Activated naive CD4-positive, alpha-beta T cell (primary cell): ENCODE measurements at regions not wholly inside any gene's neighbourhood (a gene's known extent, or its start where the extent isn't known, plus 50 kb on each side); places are given as distances from the start of the nearest gene placed in this dataset.
"Not testable (repeated sequence)": the region's sequence is repeated elsewhere in the genome, so short reads cannot be mapped to it uniquely, and the experiment has no call there.

Experiments
- DNase-seq, 4 experiments: peaks; one replicate each; lab custom pipeline; 2025; lab: John Stamatoyannopoulos, UW

DNA sequence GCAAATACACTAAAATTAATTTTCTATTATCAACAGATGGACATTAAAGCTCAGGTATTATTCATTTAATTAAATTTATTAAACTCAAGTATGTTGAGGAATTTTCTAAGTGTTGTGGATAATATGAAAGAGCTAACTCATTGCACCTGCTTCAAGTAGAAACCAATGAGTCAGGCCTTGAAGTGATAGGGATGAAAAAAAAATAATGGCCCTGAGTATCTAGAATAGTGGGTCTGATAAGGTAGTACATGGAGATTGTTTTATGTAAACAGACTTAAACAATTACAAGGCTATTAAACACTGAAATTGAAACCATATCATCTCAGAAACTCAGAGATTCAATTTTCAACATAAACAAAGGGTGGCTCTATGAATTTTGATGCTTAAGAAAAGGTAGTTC lies 857.1 kb upstream of the GBE1 start:
- DNase-seq = no peak

DNA sequence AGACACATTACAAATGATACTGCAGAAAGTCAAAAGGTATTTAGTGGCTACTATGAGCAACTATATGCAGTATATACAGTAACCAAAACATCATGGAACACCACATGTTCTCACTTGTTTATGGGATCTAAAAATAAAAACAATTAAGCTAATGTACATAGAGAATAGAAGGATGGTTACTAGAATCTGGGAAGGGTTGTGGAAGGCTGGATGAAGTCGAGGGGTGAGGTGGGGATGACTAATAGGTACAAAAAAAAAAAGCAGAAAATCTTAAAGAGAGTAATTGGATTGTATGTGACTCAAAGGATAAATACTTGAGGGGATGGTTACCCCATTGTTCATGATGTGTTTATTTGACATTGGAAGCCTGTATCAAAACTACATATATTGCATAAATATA lies 848.8 kb upstream of the GBE1 start:
- no peak for DNase-seq

DNA sequence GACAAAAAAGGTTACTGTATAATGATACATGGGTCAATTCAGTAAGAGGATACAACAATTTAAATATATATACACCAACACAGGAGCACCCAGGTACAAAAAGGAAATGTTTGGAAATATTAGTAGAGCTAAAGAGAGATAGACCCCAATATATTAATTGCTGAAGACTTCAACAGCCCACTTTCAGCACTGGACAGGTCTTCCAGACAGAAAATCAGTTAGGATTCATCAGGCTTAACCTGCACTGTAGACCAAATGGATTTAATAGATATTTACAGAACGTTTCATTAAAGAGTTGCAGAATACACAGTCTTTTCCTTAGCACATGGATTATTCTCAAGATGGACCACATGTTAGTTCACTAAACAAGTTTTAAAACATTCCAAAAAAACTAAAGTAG lies 845.9 kb upstream of the GBE1 start:
- no peak for DNase-seq

DNA sequence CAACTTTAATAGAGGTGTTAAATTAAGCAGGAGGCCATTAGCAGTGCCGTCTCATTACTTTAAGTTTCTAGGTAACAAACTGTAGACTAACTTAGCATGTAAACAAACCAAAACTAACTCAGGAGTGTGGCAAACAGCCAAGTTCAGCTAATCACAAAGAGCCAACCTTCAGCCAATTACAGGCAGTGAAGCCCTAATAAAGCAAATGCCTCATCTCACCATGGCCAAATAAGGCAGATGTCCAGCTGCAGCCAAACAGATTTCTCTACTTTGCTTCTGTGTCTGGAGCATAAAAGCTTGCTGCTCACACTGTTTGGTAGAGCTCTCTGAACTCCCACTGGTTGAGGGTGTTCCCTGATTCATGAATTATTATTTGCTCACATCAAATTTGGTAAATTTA lies 835.4 kb upstream of the GBE1 start:
- DNase-seq = no peak

DNA sequence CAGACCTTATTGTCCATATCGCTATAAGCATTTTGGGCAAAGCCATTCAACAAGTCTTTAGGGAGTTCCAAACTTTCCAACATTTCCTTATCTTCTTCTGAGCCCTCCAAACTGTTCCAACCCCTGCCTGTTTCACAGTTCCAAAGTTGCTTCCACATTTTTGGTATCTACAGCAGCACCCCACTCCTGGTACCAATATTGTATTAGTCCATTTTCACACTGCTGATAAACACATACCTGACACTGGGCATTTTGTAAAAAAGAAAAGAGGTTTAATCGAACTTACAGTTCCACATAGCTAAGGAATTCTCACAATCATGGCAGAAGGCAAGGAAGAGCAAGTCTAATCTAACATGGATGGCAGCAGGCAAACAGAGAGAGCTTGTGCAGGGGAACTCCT lies 834.1 kb upstream of the GBE1 start:
- no peak for DNase-seq

DNA sequence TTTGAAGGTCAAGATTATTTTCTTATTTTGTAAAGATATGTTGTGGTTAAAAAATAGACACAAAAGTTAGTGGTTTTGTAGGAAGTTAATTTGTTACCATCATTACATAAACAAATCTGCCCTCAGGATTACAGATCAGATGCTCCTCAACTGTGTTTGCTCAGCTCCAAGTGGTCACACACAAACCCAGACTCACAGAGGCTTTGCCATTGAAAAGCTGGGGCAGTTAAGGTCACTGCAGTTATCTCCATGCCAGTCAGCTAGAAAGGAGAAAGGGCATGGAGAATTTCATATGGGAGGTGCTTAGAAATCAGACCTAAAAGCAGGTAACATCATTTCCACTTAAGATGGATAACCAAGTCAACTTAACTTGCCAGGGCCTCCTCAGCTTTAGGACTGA lies 825.7 kb upstream of the GBE1 start:
- no peak for DNase-seq

DNA sequence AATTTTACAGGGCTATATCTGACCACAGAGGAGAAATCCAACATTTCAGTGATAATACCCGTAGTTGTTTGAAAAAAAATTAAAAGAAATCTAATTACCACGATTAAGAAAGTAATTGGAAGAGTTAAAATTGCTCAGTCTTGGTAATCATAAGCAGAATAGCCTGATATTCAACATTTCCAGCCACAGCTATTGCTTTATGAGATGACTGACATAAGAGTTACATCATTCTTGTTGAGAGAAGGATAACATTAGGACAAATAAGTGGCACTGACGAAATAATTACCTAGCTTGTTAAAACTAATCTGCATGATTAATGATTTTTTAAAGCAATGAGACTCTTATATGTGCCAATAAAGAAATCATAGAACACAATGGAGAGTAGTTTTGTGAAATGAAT lies 825.0 kb upstream of the GBE1 start:
- DNase-seq = no peak

DNA sequence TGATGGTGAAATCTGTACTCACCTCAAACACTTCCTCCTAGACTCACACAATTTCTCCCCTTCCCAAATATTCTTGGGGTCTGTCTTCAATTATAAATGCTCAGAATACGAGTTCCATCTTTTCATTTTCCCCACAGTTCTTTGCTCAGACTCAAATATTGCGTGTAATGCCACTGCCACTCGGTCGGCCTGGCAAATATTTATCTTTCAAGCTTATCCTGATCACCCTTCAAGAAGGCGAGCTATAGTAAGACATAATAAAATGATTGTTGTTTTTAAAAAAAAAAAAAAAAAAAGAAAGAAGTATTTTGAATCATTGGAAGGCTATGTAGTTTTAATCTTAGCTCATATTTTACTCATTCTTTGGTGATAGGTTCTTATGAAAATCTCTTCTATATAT lies 824.6 kb upstream of the GBE1 start:
- not testable (repeated sequence) for DNase-seq

DNA sequence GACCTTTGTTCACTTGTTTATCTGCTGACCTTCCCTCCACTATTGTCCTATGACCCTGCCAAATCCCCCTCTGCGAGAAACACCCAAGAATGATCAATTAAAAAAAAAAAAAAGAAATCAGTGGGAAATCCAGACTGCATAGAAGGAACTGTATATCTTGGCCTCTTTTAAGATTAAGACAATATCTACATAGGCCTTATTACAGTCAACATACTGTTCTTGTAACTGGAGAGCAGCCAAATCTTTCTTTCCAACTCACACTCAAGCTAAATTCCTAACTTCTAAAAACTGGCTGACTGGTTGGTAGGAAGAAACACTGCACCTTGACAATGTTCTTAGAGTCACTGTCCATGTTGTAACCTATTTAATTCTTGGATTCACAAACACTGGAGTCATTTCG lies 824.1 kb upstream of the GBE1 start:
- DNase-seq = not testable (repeated sequence)

DNA sequence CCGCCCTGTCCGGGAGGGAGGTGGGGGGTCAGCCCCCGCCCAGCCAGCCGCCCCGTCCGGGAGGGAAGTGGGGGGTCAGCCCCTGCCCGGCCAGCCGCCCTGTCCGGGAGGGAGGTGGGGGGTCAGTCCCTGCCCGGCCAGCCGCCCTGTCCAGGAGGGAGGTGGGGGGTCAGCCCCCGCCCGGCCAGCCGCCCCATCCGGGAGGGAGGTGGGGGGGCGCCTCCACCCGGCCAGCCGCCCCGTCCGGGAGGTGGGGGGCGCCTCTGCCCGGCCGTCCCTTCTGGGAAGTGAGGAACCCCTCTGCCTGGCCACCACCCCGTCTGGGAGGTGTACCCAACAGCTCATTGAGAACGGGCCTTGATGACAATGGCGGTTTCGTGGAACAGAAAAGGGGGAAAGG lies 823.4 kb upstream of the GBE1 start:
- DNase-seq = not testable (repeated sequence)

DNA sequence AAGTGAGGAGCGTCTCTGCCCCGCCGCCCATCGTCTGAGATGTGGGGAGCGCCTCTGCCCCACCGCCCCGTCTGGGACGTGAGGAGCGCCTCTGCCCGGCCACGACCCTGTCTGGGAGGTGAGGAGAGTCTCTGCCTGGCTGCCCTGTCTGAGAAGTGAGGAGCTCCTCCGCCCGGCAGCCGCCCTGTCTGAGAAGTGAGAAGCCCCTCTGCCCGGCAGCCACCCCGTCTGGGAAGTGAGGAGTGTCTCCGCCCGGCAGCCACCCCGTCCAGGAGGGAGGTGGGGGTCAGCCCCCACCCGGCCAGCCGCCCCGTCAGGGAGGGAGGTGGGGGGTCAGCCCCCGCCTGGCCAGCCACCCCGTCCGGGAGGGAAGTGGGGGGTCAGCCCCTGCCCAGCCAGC lies 823.0 kb upstream of the GBE1 start:
- DNase-seq = not testable (repeated sequence)

DNA sequence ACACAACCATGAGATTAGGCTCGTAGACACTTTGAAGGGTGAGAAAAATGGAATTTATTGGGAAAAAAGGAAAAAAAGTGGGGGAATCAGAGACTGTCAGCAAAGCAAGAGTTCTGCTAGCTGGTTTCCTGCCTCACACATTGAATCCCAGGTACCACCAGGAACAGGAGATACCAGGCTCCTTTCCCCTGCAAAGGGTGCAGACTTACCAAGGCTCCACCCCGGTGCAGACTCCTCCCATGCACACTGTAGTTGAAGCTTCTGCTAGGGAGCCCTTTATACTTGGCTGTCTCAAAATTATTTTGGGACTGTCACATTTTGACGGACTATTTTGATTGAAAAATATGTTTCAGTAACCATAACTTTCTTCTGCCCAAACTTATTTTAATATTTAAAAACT lies 819.9 kb upstream of the GBE1 start:
- DNase-seq = no peak

DNA sequence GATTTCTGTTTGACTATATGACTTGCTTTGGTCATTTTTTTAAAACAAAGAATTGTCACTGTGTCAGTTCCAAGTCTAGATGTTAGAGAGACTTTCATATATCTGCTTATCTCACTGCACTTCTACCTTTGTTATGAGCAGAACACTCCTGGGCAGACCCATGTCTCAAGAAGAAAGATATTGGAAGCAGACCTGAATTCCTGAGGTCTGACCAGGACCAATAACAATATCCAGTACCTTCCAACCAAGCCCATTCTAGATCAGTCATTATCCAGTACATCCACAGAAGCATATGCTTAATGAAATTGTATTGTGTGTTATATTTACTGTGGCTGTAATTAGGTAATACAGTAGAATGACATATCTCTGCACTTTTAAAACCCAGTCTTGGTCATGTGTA lies 811.3 kb upstream of the GBE1 start:
- DNase-seq = no peak

DNA sequence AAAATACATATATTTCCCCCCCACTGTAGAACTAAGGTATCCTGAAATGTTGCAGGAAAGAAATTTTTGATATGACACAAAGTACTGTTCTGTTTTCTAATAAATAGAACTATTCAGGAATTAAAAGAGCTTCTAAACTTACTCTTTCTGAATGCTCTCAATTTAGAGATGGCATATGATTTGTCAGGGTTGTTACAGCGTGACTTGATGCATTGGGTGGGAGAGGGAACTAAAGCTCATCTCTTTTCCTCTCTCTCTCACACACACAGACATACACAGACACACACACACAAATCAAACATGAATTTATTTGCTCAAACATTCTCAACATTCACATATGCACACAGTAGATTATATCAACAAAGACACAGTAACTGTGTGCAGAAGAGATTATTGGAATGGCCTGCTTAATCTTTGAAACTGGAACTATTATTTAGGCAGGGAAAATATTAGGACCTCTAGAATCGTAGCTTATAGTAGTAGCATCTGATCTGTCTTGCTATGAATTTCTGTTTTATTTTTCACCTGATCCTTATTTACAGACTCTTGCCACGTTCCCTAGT lies 807.4 kb upstream of the GBE1 start:
- no peak for DNase-seq

DNA sequence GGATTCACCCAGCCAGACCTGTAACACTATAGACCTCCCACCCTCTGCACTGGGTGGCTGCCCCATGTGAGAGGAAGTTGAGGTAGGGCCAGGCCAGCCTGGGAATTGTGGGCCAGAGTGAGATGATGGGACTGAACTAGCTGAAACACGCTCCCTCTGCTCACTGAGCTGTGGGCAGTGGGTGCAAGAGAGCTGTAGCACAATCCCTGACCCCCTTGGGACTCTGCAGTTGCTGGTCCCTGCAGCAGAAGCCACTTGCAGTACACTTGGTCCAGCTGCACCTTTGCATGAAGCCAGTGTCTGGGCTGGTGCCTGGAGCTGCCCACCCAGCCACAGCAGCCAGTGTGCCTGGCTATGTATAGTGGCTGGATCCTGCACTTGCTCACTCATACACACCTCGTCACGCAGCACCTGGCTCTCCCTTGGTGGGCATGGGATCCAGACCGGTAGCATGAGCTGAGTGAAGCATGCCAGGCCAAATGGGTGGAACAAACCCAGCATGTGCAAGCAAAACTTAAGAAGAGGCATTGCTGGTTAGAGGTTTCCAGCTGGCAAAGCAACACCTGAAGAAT lies 805.7 kb upstream of the GBE1 start:
- no peak for DNase-seq

DNA sequence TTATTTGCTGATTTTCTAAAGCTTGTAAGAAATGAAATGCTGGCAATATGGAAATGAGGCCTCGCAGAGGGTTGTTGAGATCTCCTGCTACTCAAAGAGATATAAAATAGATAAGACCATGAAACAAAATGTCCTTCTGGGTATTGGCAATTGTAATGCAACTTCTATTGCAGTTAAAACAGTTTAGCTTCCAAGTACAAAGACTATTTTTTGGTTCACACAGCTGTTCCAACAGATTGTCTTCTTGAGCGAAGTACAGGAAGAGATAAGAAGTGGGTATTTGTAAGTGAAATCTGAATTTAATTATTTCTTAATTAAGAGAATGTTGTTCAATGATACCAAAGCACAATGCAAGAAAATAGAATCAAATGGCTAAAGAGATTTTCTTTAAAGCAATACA lies 801.5 kb upstream of the GBE1 start:
- DNase-seq = no peak

DNA sequence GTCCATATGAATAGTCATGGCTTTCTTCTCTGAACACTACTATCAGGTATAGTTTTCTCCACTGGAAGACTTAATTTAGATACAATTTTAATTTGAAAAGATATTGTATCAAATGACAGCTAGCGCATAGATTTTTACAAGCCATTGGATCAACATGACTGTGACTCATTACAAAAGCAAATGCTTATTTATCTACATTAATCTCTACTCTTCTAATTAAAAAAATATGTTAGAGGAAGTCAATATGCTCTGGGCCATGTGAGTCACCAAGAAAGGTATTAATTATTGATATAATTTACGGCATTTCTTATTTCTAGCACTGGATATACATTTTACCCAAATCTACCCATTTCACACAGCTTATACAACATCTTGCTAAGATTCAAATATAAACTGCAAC lies 800.3 kb upstream of the GBE1 start:
- DNase-seq = no peak

DNA sequence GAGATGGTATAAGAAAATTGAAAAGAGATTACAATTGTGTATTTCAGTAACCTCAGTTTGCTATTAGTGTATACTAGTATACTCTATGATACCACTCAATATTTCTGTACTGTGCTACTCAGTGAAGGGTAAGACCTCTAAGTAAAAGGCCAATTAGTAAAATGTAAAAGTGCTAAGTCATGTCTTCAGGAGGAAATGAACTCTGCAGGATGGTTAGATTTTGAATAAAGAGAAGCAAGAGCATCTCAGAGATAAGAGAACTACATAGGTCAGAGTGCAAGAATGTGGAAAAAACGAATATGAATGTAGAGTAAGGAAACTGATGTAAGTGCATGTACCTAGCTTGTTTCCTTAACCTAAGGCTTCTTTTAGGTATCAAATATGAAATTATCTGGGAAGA lies 796.6 kb upstream of the GBE1 start:
- DNase-seq = no peak

DNA sequence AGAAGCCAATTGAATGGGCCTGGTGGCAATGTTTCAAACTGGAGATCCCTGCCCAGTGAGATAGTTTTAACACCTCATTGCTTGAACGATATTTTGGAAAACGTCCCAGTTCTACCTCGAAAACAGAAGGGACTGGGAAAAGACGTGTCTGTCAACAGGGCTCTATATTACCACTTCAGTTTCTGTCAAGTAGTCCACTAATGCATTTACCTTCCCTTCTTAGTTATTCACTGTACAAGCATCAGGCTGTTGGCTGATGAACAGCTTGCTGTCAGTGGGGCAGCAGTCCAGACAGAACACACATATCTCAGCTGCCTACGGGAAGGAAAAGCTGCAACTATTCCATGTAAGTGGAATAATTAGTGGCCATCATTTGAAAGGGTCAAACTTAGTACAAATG lies 794.7 kb upstream of the GBE1 start:
- no peak for DNase-seq

DNA sequence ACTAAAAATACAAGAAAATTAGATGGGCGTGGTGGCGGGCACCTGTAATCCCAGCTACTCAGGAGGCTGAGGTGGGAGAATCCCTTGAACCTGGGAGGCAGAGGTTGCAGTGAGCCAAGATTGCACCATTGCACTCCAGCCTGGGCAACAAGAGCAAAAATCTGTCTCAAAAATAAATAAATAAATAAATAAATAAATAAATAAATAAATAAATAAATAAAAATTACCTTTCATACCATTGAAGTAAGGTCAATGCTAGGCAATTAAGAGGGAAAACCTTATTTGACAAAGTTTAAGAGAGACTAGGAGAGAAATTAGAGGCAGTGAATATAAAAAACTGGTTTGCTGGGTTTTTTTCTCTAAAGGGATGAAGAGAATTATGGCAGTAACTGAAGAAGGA lies 781.1 kb upstream of the GBE1 start:
- DNase-seq = not testable (repeated sequence)

DNA sequence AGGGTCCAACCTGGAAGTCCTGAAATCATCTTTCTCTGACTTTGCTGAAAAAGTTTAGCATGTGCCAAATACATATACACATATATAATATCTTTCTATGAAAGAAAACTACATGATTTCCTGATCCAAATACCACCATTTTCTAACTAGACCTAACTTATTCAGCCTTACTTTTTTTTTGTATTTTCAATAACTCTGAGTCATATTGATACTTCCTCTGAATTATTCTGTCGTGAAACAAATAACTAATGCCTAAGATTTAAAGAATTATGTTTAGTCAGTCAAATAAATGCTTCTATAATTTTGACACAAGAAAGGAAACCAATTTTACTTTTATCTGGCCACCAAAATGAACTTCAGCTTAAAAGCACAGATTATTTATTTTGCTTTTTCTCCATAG lies 760.2 kb upstream of the GBE1 start:
- no peak for DNase-seq

DNA sequence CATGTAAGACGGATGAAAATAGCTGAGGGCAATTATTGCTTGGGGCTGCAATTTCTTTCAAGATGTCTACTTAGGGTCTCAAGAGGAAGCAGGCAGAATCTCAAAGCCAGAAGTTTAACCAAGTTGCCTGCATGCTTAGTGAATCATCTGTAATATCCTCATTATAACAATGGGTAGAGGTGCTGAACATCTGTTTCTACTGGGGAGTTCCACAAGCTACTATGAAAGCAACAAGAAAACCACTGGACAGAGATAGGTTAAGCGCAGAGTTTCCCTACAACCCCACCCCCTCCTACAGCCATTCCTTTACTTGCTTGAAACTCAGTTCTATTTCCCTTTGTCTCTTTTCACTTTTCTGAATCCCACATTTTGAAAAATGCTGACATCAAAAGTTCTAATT lies 759.4 kb upstream of the GBE1 start:
- no peak for DNase-seq

DNA sequence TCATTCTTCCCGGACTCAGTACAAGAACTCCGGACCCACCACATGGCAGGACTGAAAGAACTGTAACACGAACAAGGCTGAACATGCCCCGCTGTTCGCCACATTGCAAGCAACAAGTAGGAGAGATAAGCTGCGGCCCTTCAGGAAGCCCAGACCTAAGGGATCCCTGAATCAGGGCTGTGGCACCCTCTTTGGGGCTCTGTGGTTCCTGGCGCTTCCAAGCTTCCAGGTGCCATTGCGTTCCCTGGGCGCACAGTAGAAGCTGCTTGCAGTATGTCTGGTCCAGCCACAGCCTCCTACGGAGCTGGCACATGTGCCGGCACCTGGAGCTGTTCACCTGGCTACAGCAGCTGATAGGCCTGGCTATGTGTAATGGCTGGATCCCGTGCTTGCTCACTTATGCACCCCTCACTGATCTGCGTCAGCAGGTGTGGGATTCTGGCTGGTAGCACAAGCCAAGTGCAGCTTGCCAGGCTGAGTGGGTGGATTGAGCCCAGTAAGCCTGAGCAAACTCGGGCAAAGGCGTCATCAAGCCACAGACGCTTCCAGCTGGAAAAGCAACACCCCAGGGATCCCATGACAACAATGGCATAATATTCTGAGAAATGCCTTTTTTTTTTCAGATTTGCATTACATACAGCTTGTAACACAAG lies 748.6 kb upstream of the GBE1 start:
- no peak for DNase-seq
